H9 (cell line): ENCODE measurements at regions not wholly inside any gene's neighbourhood (a gene's known extent, or its start where the extent isn't known, plus 50 kb on each side); places are given as distances from the start of the nearest gene placed in this dataset.

Experiments used
- DNase-seq: peaks from one replicate; pipeline ENCODE4 v3.0.0-alpha.2; 2017
- H2AFZ ChIP-seq: one replicate; pipeline ENCODE4 v1.6.1; 2013; ENCODE audit warnings: mild to moderate bottlenecking, low read length, control low read depth, moderate library complexity
- H2AK5ac ChIP-seq: 2 replicates; pipeline ENCODE4 v1.6.1; 2013; ENCODE audit warnings: low read length, control low read depth, mixed read lengths; ENCODE audit not compliant: insufficient read length
- H2BK120ac ChIP-seq: one replicate; pipeline ENCODE4 v1.6.1; 2013; ENCODE audit warnings: low read depth, mild to moderate bottlenecking, low read length, control low read depth, inconsistent platforms; ENCODE audit not compliant: poor library complexity, severe bottlenecking
- H2BK12ac ChIP-seq: 2 replicates; pipeline ENCODE4 v1.6.1; 2013; ENCODE audit warnings: low read length, control low read depth, mixed read lengths, low read depth; ENCODE audit not compliant: insufficient read length
- H2BK15ac ChIP-seq: 2 replicates; pipeline ENCODE4 v1.6.1; 2013; ENCODE audit warnings: low read depth, low read length, control low read depth
- H2BK20ac ChIP-seq: one replicate; pipeline ENCODE4 v1.6.1; 2013; ENCODE audit warnings: low read depth, mild to moderate bottlenecking, low read length, control low read depth, inconsistent platforms; ENCODE audit not compliant: poor library complexity, severe bottlenecking
- H2BK5ac ChIP-seq: 2 replicates; pipeline ENCODE4 v1.6.1; 2013; ENCODE audit warnings: low read length, control low read depth, mixed read lengths; ENCODE audit not compliant: insufficient read length
- H3K14ac ChIP-seq: 2 replicates; pipeline ENCODE4 v1.6.1; 2013; ENCODE audit warnings: low read length, control low read depth; ENCODE audit not compliant: insufficient read depth
- H3K18ac ChIP-seq: 2 replicates; pipeline ENCODE4 v1.6.1; 2013; ENCODE audit warnings: low read depth, mild to moderate bottlenecking, mixed read lengths, low read length, control low read depth; ENCODE audit not compliant: insufficient read length
- H3K23ac ChIP-seq: 2 replicates; pipeline ENCODE4 v1.6.1; 2013; ENCODE audit warnings: low read length, control low read depth, mixed read lengths, low read depth; ENCODE audit not compliant: insufficient read length
- H3K23me2 ChIP-seq: 2 replicates; pipeline ENCODE4 v1.6.1; 2013; ENCODE audit warnings: low read depth, mild to moderate bottlenecking, mixed read lengths, low read length, control low read depth; ENCODE audit not compliant: insufficient read length, poor library complexity, severe bottlenecking
- H3K27ac ChIP-seq: 2 replicates; pipeline ENCODE4 v1.5.1; 2013; ENCODE audit warnings: low read length, control low read depth, mixed read lengths, low read depth; ENCODE audit not compliant: insufficient read length
- H3K27me3 ChIP-seq: 2 replicates; pipeline ENCODE4 v1.6.1; 2013; ENCODE audit warnings: low read length, control low read depth, inconsistent platforms; ENCODE audit not compliant: insufficient read depth
- H3K4ac ChIP-seq: 2 replicates; pipeline ENCODE4 v1.6.1; 2013; ENCODE audit warnings: low read depth, mild to moderate bottlenecking, control low read depth, inconsistent platforms, low read length, moderate library complexity
- H3K4me1 ChIP-seq: 2 replicates; pipeline ENCODE4 v1.6.1; 2013; ENCODE audit warnings: low read length, control low read depth, inconsistent platforms; ENCODE audit not compliant: insufficient read depth
- H3K4me2 ChIP-seq: 2 replicates; pipeline ENCODE4 v1.6.1; 2013; ENCODE audit warnings: low read length, control low read depth, mixed read lengths; ENCODE audit not compliant: insufficient read length, insufficient read depth
- H3K56ac ChIP-seq: 2 replicates; pipeline ENCODE4 v1.6.1; 2013; ENCODE audit warnings: low read depth, mild to moderate bottlenecking, mixed read lengths, low read length, control low read depth; ENCODE audit not compliant: insufficient read length
- H3K79me1 ChIP-seq: 2 replicates; pipeline ENCODE4 v1.6.1; 2013; ENCODE audit warnings: low read depth, mild to moderate bottlenecking, moderate library complexity, low read length, control low read depth, inconsistent platforms; ENCODE audit not compliant: insufficient read depth, poor library complexity, severe bottlenecking
- H3K79me2 ChIP-seq: 2 replicates; pipeline ENCODE4 v1.6.1; 2013; ENCODE audit warnings: low read length, control low read depth, inconsistent platforms; ENCODE audit not compliant: insufficient read depth
- H3K9ac ChIP-seq: 2 replicates; pipeline ENCODE4 v1.6.1; 2013; ENCODE audit warnings: low read length, control low read depth, mixed read lengths; ENCODE audit not compliant: insufficient read length; ENCODE audit errors: extremely low read depth
- H3K9me3 ChIP-seq: one replicate; pipeline ENCODE4 v1.6.1; 2013; ENCODE audit warnings: low read depth, low read length, inconsistent platforms; ENCODE audit not compliant: control insufficient read depth
- H3T11ph ChIP-seq: one replicate; pipeline ENCODE4 v1.6.1; 2013; ENCODE audit warnings: mild to moderate bottlenecking, low read length, control low read depth, inconsistent platforms
- H4K20me1 ChIP-seq: one replicate; pipeline ENCODE4 v1.6.1; 2013; ENCODE audit not compliant: control insufficient read depth, insufficient read length, insufficient read depth
- H4K5ac ChIP-seq: 2 replicates; pipeline ENCODE4 v1.6.1; 2013; ENCODE audit warnings: low read depth, mild to moderate bottlenecking, mixed read lengths, low read length, control low read depth; ENCODE audit not compliant: insufficient read length
- H4K8ac ChIP-seq: replicated peaks from 2 replicates; pipeline ENCODE4 v1.6.1; 2013; ENCODE audit warnings: low read length, control low read depth, mixed read lengths, low read depth; ENCODE audit not compliant: insufficient read length
- H4K91ac ChIP-seq: 2 replicates; pipeline ENCODE4 v1.6.1; 2013; ENCODE audit warnings: low read depth, mild to moderate bottlenecking, moderate library complexity, mixed read lengths, low read length, control low read depth; ENCODE audit not compliant: insufficient read length
- H3K27ac Mint-ChIP-seq, 3 experiments: 2 replicates in 2 of 3; 3 replicates in 1 of 3; pipeline ENCODE4 v1.8.0; 2020 to 2021; ENCODE audit warnings: mixed read lengths in 3 of 3, mild to moderate bottlenecking in 1 of 3, moderate library complexity in 1 of 3
- H3K27me3 Mint-ChIP-seq: 2 replicates; pipeline ENCODE4 v1.8.0; 2021; ENCODE audit warnings: low read depth, mild to moderate bottlenecking, moderate library complexity, mixed read lengths
- H3K36me3 Mint-ChIP-seq, 3 experiments: 2 replicates in 2 of 3; 3 replicates in 1 of 3; pipeline ENCODE4 v1.8.0; 2020 to 2021; ENCODE audit warnings: low read depth in 3 of 3, mixed read lengths in 3 of 3; ENCODE audit not compliant: insufficient read depth in 1 of 3
- H3K4me1 Mint-ChIP-seq, 2 experiments: 2 replicates each; pipeline ENCODE4 v1.8.0; 2020; ENCODE audit warnings: mixed read lengths in 2 of 2
- H3K4me3 Mint-ChIP-seq, 2 experiments: 2 replicates in 1 of 2; 3 replicates in 1 of 2; pipeline ENCODE4 v1.8.0; 2020 to 2021; ENCODE audit warnings: mild to moderate bottlenecking in 2 of 2, mixed read lengths in 2 of 2, moderate library complexity in 1 of 2
- H3K9me3 Mint-ChIP-seq, 2 experiments: 2 replicates in 1 of 2; 3 replicates in 1 of 2; pipeline ENCODE4 v1.8.0; 2020; ENCODE audit warnings: mild to moderate bottlenecking in 2 of 2, mixed read lengths in 2 of 2, moderate library complexity in 1 of 2
- WGBS: extraction: QIAGEN DNeasy Blood & Tissue Kit; methylation state at CpG from one replicate; pipeline ENCODE4 v1.1.7; 2013; ENCODE audit warnings: missing lambda C conversion rate, low lambda C conversion rate, mixed read lengths; ENCODE audit not compliant: insufficient read length; ENCODE audit errors: extremely low coverage; 5-methylcytosine and 5-hydroxymethylcytosine counted together
- TF ChIP-seq, protein P1 (sequence below): fragments of 200-600 bp; sonication (generic); conservative IDR thresholded peaks from 3 replicates; pipeline ENCODE4 v1.8.0; 2021; ENCODE audit warnings: antibody characterized with exemption, mild to moderate bottlenecking

DNA sequence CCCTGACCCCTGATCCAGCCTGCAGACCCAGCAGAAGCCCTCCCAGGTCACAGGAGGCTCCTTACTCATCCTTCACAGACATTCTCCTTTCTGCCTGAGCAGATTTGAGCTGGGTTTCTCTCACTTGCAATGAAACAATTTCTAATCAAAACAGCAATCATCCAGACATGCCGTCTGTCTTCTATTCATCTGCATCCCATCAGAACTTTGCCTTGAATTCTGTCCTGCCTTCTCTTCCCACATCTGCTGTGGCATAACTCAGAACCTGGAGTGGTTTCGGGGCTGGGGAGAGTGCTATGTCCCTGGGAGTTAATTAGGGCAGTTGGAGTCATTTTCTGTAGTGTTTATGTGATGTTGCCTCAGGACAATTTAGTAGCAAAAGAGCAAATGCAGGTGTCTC, 278.6 kb downstream of the CBLN1 start:
- H3K27me3 Mint-ChIP-seq = peaks cover 2% of the 10 kb centered on the region
- no peak overlapping the region for H3K4me3 Mint-ChIP-seq

More for the DNA sequence above, 278.6 kb downstream of the CBLN1 start:
- Histone ChIP-seq H3K14ac (no peak overlapping the region), H2BK15ac (no peak overlapping the region), H3K23me2 (no peaks in the 10 kb centered on the region), H3K4me2 (no peak overlapping the region), H3K56ac (no peak overlapping the region), H2BK12ac (no peak overlapping the region), H3K23ac (no peak overlapping the region), H3K18ac (no peak overlapping the region), H4K20me1 (no peaks in the 10 kb centered on the region), H3K9me3 (no peaks in the 10 kb centered on the region), H3K4me1 (peaks cover 2% of the 10 kb centered on the region; the same call in 1 of the 2 replicates), H4K8ac (no peak overlapping the region), H3K27me3 (no peaks in the 10 kb centered on the region), H3T11ph (no peak overlapping the region), H3K79me2 (no peaks in the 10 kb centered on the region), H3K27ac (no peak overlapping the region), H2BK5ac (no peak overlapping the region), H4K91ac (no peak overlapping the region), H3K79me1 (no peaks in the 10 kb centered on the region), H4K5ac (no peak overlapping the region), H2AK5ac (no peak overlapping the region), H3K9ac (no peak overlapping the region), H2AFZ (no peak overlapping the region), H2BK20ac (no peak overlapping the region), H2BK120ac (no peak overlapping the region), H3K4ac (no peak overlapping the region)
- peaks cover 10 to 20% of the 10 kb centered on the region in 2 experiments for H3K4me1 Mint-ChIP-seq
- H3K36me3 Mint-ChIP-seq = no peaks in the 10 kb centered on the region
- no peak for DNase-seq
- H3K9me3 Mint-ChIP-seq = no peaks in the 10 kb centered on the region
- H3K27ac Mint-ChIP-seq = no peak overlapping the region
- TF ChIP-seq, protein P1, sequence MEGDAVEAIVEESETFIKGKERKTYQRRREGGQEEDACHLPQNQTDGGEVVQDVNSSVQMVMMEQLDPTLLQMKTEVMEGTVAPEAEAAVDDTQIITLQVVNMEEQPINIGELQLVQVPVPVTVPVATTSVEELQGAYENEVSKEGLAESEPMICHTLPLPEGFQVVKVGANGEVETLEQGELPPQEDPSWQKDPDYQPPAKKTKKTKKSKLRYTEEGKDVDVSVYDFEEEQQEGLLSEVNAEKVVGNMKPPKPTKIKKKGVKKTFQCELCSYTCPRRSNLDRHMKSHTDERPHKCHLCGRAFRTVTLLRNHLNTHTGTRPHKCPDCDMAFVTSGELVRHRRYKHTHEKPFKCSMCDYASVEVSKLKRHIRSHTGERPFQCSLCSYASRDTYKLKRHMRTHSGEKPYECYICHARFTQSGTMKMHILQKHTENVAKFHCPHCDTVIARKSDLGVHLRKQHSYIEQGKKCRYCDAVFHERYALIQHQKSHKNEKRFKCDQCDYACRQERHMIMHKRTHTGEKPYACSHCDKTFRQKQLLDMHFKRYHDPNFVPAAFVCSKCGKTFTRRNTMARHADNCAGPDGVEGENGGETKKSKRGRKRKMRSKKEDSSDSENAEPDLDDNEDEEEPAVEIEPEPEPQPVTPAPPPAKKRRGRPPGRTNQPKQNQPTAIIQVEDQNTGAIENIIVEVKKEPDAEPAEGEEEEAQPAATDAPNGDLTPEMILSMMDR = no peak
- no CpG with 5 or more reads among the region's 2 CpGs for WGBS
